ENCODE measurements at regions not wholly inside any gene's neighbourhood (a gene's known extent, or its start where the extent isn't known, plus 50 kb on each side); places are given as distances from the start of the nearest gene placed in this dataset.

DNA sequence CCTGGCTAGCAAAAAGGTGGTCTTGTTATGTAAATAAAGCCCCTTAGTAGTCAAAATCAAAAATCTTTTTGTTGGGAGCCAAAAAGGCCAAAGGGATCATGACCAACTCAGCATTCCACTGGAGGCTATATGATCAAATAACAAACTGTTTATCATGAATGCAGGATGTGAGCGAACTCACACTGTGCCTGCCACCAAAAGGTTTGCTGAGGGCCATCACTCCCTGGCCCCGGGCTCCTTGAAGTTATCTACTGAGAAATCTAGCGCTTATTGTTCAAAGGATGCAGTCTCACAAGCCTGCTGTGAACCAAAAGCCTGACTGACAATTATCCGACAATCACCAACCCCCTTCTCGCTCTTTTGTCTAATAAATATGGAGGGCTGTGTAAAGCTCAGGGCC lies 107.2 kb upstream of the DDHD1 start:
- Histone ChIP-seq H2AK5ac (ENCODE audit: low read length, severe bottlenecking) (no peak overlapping the region), H3K4ac (ENCODE audit: low read depth in 1 of 2, low read length in 2 of 2) (no peak overlapping the region)
- whole genome bisulfite sequencing: 69% methylated on average over 5 of the region's 5 CpGs

DNA sequence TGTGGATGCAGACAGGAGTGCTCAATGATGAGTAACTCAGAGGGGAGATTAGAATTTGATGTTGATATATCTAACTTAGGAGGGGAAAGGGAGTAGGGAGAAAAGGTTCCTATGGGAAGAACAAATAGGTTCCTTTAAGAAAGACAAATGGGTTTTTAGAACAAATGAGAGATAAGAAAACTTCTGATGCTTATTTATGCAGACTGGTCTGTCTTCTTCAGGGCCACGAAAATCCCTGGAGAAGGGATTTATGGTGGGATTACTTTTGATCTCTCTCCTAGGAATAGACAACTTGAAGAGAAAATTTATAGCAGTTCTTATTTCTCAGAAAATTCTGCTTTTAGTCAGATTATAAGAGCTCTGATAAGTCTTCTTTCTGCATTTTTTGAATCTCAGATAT lies 99.0 kb upstream of the DDHD1 start:
- Histone ChIP-seq H3K4me1 (ENCODE audit: control insufficient read depth, insufficient read depth, low read depth, low read length) (no peaks in the 10 kb centered on the region), H3K27me3 (ENCODE audit: control insufficient read depth in 1 of 2, insufficient read depth in 1 of 2, low read length in 2 of 2) (no peaks in the 10 kb centered on the region), H2BK12ac (ENCODE audit: low read length in 2 of 2) (no peak overlapping the region), H4K8ac (ENCODE audit: low read length) (no peak overlapping the region), H2BK120ac (ENCODE audit: low read depth, low read length) (no peak overlapping the region), H3K18ac (ENCODE audit: low read depth in 1 of 2, low read length in 2 of 2) (no peak overlapping the region), H2AK5ac (ENCODE audit: low read length, severe bottlenecking) (no peak overlapping the region), H2BK15ac (ENCODE audit: low read depth, poor library complexity, severe bottlenecking) (no peak overlapping the region), H3K27ac (ENCODE audit: low read length, poor library complexity, severe bottlenecking) (no peak overlapping the region), H3K23ac (ENCODE audit: low read length in 2 of 2) (no peak overlapping the region), H4K91ac (ENCODE audit: low read length) (no peak overlapping the region), H3K4ac (ENCODE audit: low read depth in 1 of 2, low read length in 2 of 2) (no peak overlapping the region), H2AFZ (ENCODE audit: low read depth, low read length) (no peak overlapping the region), H3K4me3 (ENCODE audit: insufficient read depth in 1 of 2, low read depth in 1 of 2, low read length in 2 of 2) (no peak overlapping the region), H2BK5ac (ENCODE audit: low read depth, low read length, poor library complexity, severe bottlenecking) (no peak overlapping the region), H3K4me2 (ENCODE audit: low read length, poor library complexity, severe bottlenecking) (no peak overlapping the region), H3K14ac (ENCODE audit: low read length in 2 of 2) (no peak overlapping the region), H3K9ac (ENCODE audit: low read length) (no peak overlapping the region), H3K9me3 (ENCODE audit: control insufficient read depth, low read length) (peaks cover 8% of the 10 kb centered on the region), H3K79me1 (replicated peaks; ENCODE audit: low read length, poor library complexity, severe bottlenecking) (no peaks in the 10 kb centered on the region), H3K36me3 (ENCODE audit: control insufficient read depth in 1 of 2, insufficient read depth in 2 of 2, low read depth in 1 of 2, low read length in 2 of 2) (no peaks in the 10 kb centered on the region)
- no CpG with 5 or more reads among the region's 1 CpG for WGBS
- DNase-seq: no peak

More for the DNA sequence above, 107.2 kb upstream of the DDHD1 start:
- no peaks in the 10 kb centered on the region for H3K27me3 ChIP-seq (ENCODE audit: control insufficient read depth in 1 of 2, insufficient read depth in 1 of 2, low read length in 2 of 2)
- H3K4me2 ChIP-seq (ENCODE audit: low read length, poor library complexity, severe bottlenecking): no peak overlapping the region
- DNase-seq: no peak
- H3K18ac ChIP-seq (ENCODE audit: low read depth in 1 of 2, low read length in 2 of 2): no peak overlapping the region
- no peak overlapping the region for H3K23ac ChIP-seq (ENCODE audit: low read length in 2 of 2)
- no peak overlapping the region for H3K27ac ChIP-seq (ENCODE audit: low read length, poor library complexity, severe bottlenecking)
- H3K36me3 ChIP-seq (ENCODE audit: control insufficient read depth in 1 of 2, insufficient read depth in 2 of 2, low read depth in 1 of 2, low read length in 2 of 2): no peaks in the 10 kb centered on the region
- no peaks in the 10 kb centered on the region for H3K79me1 ChIP-seq (replicated peaks; ENCODE audit: low read length, poor library complexity, severe bottlenecking)
- H2BK12ac ChIP-seq (ENCODE audit: low read length in 2 of 2): no peak overlapping the region
- no peaks in the 10 kb centered on the region for H3K4me1 ChIP-seq (ENCODE audit: control insufficient read depth, insufficient read depth, low read depth, low read length)
- H3K14ac ChIP-seq (ENCODE audit: low read length in 2 of 2): no peak overlapping the region
- H3K9ac ChIP-seq (ENCODE audit: low read length): no peak overlapping the region
- no peak overlapping the region for H4K8ac ChIP-seq (ENCODE audit: low read length)
- no peak overlapping the region for H2AFZ ChIP-seq (ENCODE audit: low read depth, low read length)
- no peak overlapping the region for H3K4me3 ChIP-seq (ENCODE audit: insufficient read depth in 1 of 2, low read depth in 1 of 2, low read length in 2 of 2)
- H2BK120ac ChIP-seq (ENCODE audit: low read depth, low read length): no peak overlapping the region
- peaks cover 15% of the 10 kb centered on the region for H3K9me3 ChIP-seq (ENCODE audit: control insufficient read depth, low read length)
- no peak overlapping the region for H4K91ac ChIP-seq (ENCODE audit: low read length)
- H2BK15ac ChIP-seq (ENCODE audit: low read depth, poor library complexity, severe bottlenecking): no peak overlapping the region
- no peak overlapping the region for H2BK5ac ChIP-seq (ENCODE audit: low read depth, low read length, poor library complexity, severe bottlenecking)

GRCh38 chr14:53249059-53249458 lies 95.9 kb upstream of the DDHD1 start:
- Histone ChIP-seq H3K4me3 (ENCODE audit: insufficient read depth in 1 of 2, low read depth in 1 of 2, low read length in 2 of 2) (no peak overlapping the region), H3K9me3 (ENCODE audit: control insufficient read depth, low read length) (no peaks in the 10 kb centered on the region), H4K8ac (ENCODE audit: low read length) (no peak overlapping the region), H2BK120ac (ENCODE audit: low read depth, low read length) (no peak overlapping the region), H2AK5ac (ENCODE audit: low read length, severe bottlenecking) (no peak overlapping the region), H3K27me3 (ENCODE audit: control insufficient read depth in 1 of 2, insufficient read depth in 1 of 2, low read length in 2 of 2) (no peaks in the 10 kb centered on the region), H2BK15ac (ENCODE audit: low read depth, poor library complexity, severe bottlenecking) (no peak overlapping the region), H2BK5ac (ENCODE audit: low read depth, low read length, poor library complexity, severe bottlenecking) (no peak overlapping the region), H3K4ac (ENCODE audit: low read depth in 1 of 2, low read length in 2 of 2) (no peak overlapping the region), H3K9ac (ENCODE audit: low read length) (no peak overlapping the region), H3K4me2 (ENCODE audit: low read length, poor library complexity, severe bottlenecking) (no peak overlapping the region), H3K23ac (ENCODE audit: low read length in 2 of 2) (no peak overlapping the region), H3K27ac (ENCODE audit: low read length, poor library complexity, severe bottlenecking) (no peak overlapping the region), H3K36me3 (ENCODE audit: control insufficient read depth in 1 of 2, insufficient read depth in 2 of 2, low read depth in 1 of 2, low read length in 2 of 2) (no peaks in the 10 kb centered on the region), H3K79me1 (replicated peaks; ENCODE audit: low read length, poor library complexity, severe bottlenecking) (no peaks in the 10 kb centered on the region), H3K4me1 (ENCODE audit: control insufficient read depth, insufficient read depth, low read depth, low read length) (no peaks in the 10 kb centered on the region), H4K91ac (ENCODE audit: low read length) (no peak overlapping the region), H3K18ac (ENCODE audit: low read depth in 1 of 2, low read length in 2 of 2) (no peak overlapping the region), H3K14ac (ENCODE audit: low read length in 2 of 2) (no peak overlapping the region), H2AFZ (ENCODE audit: low read depth, low read length) (no peak overlapping the region), H2BK12ac (ENCODE audit: low read length in 2 of 2) (no peak overlapping the region)
- no CpG with 5 or more reads among the region's 1 CpG for WGBS
- DNase-seq: no peak

DNA sequence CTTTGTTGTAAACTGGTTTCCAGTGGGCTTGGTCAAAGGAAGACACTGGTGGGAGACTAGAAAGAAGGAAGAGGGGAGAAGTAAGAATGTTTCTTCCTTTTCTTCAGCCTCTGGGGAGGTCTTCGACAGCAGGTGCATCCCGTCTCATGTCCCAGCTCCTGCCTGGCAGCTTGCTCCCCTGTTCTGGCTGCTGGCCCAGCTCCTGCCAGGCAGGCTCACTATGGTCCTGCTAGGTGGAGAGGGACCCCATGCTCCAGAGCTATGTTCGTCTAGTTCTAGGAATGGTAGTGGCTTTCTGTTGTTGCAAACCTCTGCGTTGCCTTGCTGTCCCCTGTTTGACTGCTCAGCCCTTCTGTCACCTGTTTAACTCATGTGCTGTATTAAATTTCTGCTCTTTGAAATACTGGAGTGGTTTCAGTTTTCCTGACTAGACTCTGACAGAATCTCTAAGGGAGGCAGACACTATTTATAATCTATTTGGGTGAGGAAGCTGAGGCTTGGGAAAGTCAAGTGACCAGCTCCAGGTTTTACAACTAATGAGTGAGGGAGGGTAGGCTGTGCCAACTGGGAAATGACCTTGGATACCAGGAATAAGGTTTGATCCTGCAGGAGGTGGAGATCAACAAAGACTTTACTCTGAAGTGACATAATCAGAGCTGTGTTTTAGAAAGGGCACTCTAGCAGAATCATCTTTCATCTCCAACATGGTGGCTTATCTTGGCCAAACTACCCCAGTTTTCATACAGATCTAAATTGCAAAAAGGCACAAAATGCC lies 94.7 kb upstream of the DDHD1 start:
- 98% methylated on average over 4 of the region's 4 CpGs for WGBS
- no peaks in the 10 kb centered on the region for H3K27me3 ChIP-seq (ENCODE audit: control insufficient read depth in 1 of 2, insufficient read depth in 1 of 2, low read length in 2 of 2)

More for the DNA sequence above, 94.7 kb upstream of the DDHD1 start:
- no peak overlapping the region for H3K4me3 ChIP-seq (ENCODE audit: insufficient read depth in 1 of 2, low read depth in 1 of 2, low read length in 2 of 2)
- no peak overlapping the region for H3K4ac ChIP-seq (ENCODE audit: low read depth in 1 of 2, low read length in 2 of 2)
- H3K27ac ChIP-seq (ENCODE audit: low read length, poor library complexity, severe bottlenecking): no peak overlapping the region
- no peak overlapping the region for H2AK5ac ChIP-seq (ENCODE audit: low read length, severe bottlenecking)
- H2BK15ac ChIP-seq (ENCODE audit: low read depth, poor library complexity, severe bottlenecking): no peak overlapping the region
- no peak overlapping the region for H3K4me2 ChIP-seq (ENCODE audit: low read length, poor library complexity, severe bottlenecking)
- no peak overlapping the region for H3K14ac ChIP-seq (ENCODE audit: low read length in 2 of 2)
- H2BK120ac ChIP-seq (ENCODE audit: low read depth, low read length): no peak overlapping the region
- H3K9ac ChIP-seq (ENCODE audit: low read length): no peak overlapping the region
- no peaks in the 10 kb centered on the region for H3K36me3 ChIP-seq (ENCODE audit: control insufficient read depth in 1 of 2, insufficient read depth in 2 of 2, low read depth in 1 of 2, low read length in 2 of 2)
- H4K8ac ChIP-seq (ENCODE audit: low read length): no peak overlapping the region
- H2BK12ac ChIP-seq (ENCODE audit: low read length in 2 of 2): no peak overlapping the region
- no peak overlapping the region for H3K23ac ChIP-seq (ENCODE audit: low read length in 2 of 2)
- no peaks in the 10 kb centered on the region for H3K79me1 ChIP-seq (replicated peaks; ENCODE audit: low read length, poor library complexity, severe bottlenecking)
- no peaks in the 10 kb centered on the region for H3K4me1 ChIP-seq (ENCODE audit: control insufficient read depth, insufficient read depth, low read depth, low read length)
- DNase-seq: no peak
- no peak overlapping the region for H2BK5ac ChIP-seq (ENCODE audit: low read depth, low read length, poor library complexity, severe bottlenecking)
- H4K91ac ChIP-seq (ENCODE audit: low read length): no peak overlapping the region
- no peak overlapping the region for H3K18ac ChIP-seq (ENCODE audit: low read depth in 1 of 2, low read length in 2 of 2)
- H2AFZ ChIP-seq (ENCODE audit: low read depth, low read length): no peak overlapping the region
- H3K9me3 ChIP-seq (ENCODE audit: control insufficient read depth, low read length): no peaks in the 10 kb centered on the region
